T-helper 22 cell (primary cell): ENCODE measurements at regions not wholly inside any gene's neighbourhood (a gene's known extent, or its start where the extent isn't known, plus 50 kb on each side); places are given as distances from the start of the nearest gene placed in this dataset.
A peak's percentile ranks its signal among the peaks of the same experiment; 100 is the strongest.

ENCODE experiments used
- DNase-seq: peaks from one replicate; pipeline ENCODE4 v3.0.0-alpha.2; 2020; ENCODE audit warnings: low read depth

DNA sequence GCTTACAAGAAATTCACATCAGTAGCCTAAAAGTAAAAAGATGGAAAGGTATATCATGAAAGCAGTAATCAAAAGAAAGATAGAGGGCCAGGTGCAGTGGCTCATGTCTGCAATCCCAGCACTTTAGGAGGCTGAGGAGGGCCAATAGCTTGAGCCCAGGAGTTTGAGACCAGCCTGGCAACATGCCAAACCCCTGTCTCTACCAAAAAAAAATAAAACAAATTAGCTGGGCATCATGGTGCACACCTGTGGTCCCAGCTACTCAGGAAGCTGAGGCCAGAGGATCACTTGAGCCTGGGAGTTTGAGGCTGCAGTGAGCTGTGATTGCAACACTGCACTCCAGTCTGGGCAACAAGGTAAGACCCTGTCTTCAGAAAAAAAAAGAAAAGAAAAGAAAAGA is 55.5 kb downstream of the GSPT2 start:
- DNase-seq = no peak

DNA sequence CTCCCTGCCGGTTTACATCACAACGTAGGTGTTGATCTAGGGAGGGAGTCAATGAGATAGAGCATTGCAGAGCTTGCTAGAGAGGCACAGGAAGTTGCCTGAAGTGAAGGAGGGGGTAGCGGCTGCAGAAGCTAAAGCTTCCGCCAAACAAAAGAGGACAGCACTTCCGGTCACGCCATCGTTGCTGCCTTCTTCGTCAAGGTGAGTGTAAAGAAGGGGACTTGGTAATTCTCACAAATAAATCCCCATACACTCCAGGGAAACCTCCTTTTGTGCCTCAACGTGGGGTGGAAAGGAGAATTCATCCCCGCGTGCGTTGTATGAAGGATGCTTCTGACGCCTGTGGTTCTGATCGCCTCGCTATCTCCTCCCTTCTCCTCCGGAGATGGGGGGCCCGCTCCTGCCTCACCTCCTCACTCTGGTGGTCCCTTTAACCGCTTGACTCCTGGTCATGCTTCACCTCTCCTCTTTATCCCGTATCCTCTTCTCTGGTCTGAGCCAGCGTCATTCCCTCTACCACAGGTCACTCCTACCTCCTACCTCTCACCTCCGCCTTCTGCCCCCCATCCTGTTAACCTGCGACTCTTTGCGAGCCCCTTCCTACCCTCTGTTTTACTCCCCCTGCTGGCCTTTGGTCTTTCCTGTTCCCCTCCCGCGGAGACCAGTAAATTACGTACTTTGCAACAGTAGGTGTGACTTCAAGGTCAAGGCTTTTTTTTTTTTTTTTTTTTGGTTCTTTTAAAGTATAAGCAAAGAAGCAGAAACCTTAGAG is 59.9 kb downstream of the GSPT2 start:
- DNase-seq = peak; percentile 10

DNA sequence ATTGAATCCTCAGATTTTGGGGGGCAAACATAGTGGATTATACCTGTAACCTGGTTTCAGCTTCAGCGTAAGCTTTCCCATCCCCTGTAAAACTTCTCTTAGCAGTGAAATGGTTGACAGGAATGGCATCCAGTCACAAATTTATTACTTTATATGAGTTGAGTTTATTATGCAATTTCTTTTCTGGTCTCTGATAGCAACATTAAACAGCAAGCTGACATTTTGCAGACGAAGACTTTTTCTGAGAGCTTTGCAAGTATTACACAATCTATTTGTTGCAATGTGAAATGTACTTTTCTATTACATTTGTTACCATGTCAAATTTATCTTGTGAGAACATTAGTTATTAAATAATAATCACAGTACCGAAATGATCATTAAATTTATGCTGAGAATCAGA is 60.6 kb downstream of the GSPT2 start:
- no peak for DNase-seq

DNA sequence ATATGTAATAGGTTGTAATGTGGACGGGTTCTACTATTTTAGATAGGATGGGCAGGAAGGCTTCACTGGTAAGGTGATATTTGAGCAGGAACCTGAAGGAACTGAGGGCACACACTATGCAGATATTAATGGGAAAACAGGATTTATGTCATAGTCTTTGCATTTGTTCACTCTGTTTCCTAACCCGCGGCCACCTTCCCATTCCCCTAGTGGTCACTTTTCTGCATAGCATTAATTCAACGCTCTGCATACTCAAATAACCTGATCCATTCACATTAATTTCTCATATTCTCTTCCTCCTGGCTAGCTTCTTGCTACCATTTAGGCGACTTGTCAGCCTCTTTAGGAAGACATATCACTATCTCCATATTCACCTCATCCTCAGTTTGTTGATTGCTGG is 61.5 kb downstream of the GSPT2 start:
- no peak for DNase-seq

DNA sequence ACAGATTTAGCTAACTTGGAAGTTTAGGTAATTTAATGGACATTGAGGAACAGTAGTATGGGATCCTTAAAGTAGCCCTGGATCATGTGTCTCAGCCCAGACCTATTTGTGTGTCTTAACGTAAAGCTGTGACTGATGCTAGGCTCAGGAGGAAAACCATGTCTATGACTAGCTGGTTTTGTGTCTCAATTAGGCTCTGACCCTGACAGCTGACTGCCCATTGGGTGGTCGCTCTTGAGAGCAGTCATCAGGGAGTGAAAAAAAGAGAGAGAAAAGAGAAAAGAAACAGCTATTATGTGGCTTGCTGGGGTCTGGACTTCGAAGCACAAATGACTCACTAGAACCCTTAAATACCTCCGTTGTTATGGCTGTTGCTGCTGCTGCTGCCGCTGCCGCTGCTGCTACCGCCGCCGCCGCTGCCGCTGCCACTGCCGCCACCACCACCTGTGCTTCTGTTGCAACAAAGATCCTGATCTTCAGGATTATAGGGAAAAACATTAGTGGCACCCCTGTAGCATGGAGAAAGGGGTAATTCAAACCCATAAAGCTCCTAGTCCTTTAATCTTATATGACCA is 70.7 kb downstream of the GSPT2 start:
- DNase-seq = no peak

DNA sequence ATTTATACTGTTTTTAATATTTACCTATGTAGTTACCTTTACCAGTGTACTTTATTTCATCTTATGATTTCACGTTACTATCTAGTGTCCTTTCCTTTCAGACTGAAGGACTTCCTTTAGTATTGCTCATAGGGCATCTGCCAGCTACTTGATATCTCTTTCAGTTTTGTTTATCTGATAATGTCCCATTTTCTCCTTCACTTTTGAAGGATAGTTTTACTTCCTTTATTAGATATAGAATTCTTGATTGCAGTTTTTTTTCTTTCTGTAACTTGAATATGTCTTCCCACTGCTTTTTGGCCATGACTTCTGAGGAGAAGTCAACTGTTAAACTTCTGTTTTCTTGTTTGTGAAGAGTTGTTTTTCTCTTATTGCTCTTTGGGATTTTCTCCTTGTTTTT is 69.4 kb upstream of the MAGED1 start:
- no peak for DNase-seq

DNA sequence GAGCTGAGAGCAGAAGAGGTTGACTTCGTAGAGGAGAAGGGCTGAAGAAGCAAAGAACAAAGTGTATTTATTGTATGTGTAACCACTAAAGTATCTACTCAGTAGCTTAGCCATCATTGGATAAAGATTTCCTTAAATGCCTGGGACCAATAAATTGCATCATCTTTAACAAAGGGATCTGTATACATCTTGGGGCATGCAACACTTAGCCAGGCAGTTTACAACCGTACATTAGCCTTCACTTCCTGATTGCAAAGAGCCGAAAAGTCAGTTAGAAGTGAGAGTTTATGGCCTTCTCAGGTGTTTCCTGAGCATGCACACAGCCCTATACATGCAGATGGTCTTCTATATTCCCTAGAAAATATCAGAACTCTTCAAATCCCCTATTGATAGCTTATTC is 68.0 kb upstream of the MAGED1 start:
- DNase-seq = no peak

DNA sequence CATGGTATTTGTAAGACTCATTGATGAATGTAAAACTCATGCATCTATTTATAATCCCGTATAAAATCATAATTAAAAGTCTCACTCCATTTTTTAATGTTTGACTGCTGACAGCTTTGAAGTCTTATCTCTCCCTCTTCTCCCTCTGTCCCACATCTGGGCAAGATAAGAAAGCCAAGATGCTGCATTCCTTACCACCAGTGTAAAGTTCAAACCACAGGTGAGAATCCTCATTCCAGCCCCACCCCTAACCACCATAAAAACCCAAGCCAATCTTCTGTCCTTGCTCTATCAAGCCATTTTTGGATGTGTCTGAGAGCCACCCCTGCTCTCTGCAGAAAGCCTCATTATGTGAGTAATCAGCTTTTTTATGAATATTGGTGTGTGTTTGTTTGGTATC is 59.3 kb upstream of the MAGED1 start:
- DNase-seq = no peak

DNA sequence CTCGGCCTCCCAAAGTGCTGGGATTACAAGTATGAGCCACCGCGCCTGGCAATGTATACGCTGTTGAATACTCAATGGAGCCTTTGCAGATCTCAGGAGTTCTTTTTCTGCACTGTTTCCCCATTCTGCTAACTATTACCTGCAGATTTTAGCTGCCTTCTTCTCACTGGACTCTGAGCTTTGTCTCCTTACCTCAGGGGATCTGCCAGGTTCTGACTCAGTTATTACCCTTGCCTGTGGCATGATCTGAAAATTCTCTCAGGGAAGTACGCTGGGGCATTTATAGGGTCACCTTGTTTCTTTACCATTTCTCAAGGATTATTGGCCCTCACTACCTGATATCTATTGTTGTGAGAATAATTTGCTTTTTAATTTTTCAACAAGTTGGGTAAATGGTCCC is 56.6 kb upstream of the MAGED1 start:
- no peak for DNase-seq

DNA sequence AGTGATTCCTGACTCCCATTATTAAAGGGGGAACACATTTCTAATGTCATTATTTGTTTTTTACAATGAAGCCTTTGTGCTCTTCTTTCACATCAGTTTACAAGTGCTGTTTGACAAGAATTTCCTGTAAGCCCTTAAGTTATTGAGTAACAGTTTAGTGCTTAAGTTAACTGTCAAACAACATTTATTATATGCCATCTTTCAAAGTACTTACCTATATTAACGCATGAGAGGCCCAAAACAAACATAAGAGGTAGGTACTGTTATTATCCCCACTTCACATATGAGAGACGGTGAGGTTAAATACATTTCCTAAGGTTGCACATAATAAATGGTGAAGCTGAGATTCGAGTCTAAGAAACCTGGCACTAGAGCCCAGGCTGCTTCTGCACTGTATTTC is 56.0 kb upstream of the MAGED1 start:
- DNase-seq = no peak

DNA sequence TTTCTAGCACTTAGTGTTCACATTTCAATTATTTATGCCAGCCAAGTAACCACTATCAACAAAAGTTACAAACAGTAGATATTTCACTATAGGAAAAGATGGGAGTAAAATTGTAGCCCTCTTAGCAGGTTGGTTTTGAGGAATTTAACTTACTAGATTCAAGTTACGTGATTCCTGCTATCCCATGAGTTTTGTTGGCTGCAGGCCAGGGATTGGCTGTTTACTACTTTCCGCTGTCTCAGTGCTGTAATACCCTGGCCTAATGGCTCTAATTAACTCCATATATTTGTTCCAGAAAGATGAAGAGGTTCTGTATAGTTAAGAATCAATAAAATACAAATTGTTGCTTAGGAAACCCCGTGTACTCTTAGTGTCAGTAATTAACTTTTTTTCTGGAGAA is 55.5 kb upstream of the MAGED1 start:
- DNase-seq = no peak
